GM20000 (cell line): ENCODE measurements at regions not wholly inside any gene's neighbourhood (a gene's known extent, or its start where the extent isn't known, plus 50 kb on each side); places are given as distances from the start of the nearest gene placed in this dataset.
"Not testable (repeated sequence)": the region's sequence is repeated elsewhere in the genome, so short reads cannot be mapped to it uniquely, and the experiment has no call there.

Experiments used
- DNase-seq: peaks from one replicate; pipeline ENCODE4 v3.0.0; 2012; ENCODE audit warnings: low spot score
- CTCF ChIP-seq: IDR thresholded peaks from 2 replicates; pipeline ENCODE4 v1.5.1; 2012; ENCODE audit warnings: mild to moderate bottlenecking, control low read depth; ENCODE audit errors: extremely low read depth, missing control alignments

GRCh38 chr11:114956566-114956965 is 278.2 kb downstream of the NXPE2 start:
- DNase-seq: no peak
- TF ChIP-seq CTCF: no peak

- DNase-seq: no peak
- no peak for TF ChIP-seq CTCF
Measured at GRCh38 chr11:114959953-114960505, 281.7 kb downstream of the NXPE2 start.

GRCh38 chr11:114960819-114961218 is 282.5 kb downstream of the NXPE2 start:
- not testable (repeated sequence) for DNase-seq

GRCh38 chr11:114964676-114965214 is 286.4 kb downstream of the NXPE2 start:
- no peak for DNase-seq
- no peak for TF ChIP-seq CTCF

- no peak for TF ChIP-seq CTCF
- DNase-seq: no peak
Measured at GRCh38 chr11:114970927-114971645, 292.8 kb downstream of the NXPE2 start.

GRCh38 chr11:114972105-114972504 is 293.8 kb downstream of the NXPE2 start:
- TF ChIP-seq CTCF: no peak
- no peak for DNase-seq

GRCh38 chr11:114977651-114978050 is 299.3 kb downstream of the NXPE2 start:
- TF ChIP-seq CTCF: no peak
- DNase-seq: no peak

- no peak for TF ChIP-seq CTCF
- no peak for DNase-seq
Measured at GRCh38 chr11:114982141-114982540, 303.8 kb downstream of the NXPE2 start.
